ENCODE measurements at regions not wholly inside any gene's neighbourhood (a gene's known extent, or its start where the extent isn't known, plus 50 kb on each side); places are given as distances from the start of the nearest gene placed in this dataset.

GRCh38 chr1:220957233-220957605 is 78.0 kb downstream of the HLX start:
- TF ChIP-seq POLR2AphosphoS5 (IDR thresholded peaks at IDR 0.05; ENCODE audit: low read depth) (no peak), REST (IDR thresholded peaks at IDR 0.05; ENCODE audit: insufficient replicate concordance, low read depth) (no peak)
